HG02610 (cell line): ENCODE measurements at regions not wholly inside any gene's neighbourhood (a gene's known extent, or its start where the extent isn't known, plus 50 kb on each side); places are given as distances from the start of the nearest gene placed in this dataset.
"Not testable (repeated sequence)": the region's sequence is repeated elsewhere in the genome, so short reads cannot be mapped to it uniquely, and the experiment has no call there.

Experiments used
- ATAC-seq: cut with Tn5 transposase; IDR thresholded peaks from one replicate; pipeline ENCODE4 v1.9.1; 2021; ENCODE audit warnings: mild to moderate bottlenecking, moderate library complexity; ENCODE audit not compliant: unreplicated experiment

- ATAC-seq = no peak
These were observed 612.1 kb downstream of the VGLL3 start for GRCh38 chr3:86378829-86379228.

GRCh38 chr3:86335566-86335965, 655.4 kb downstream of the VGLL3 start:
- not testable (repeated sequence) for ATAC-seq

- no peak for ATAC-seq
These were observed 657.3 kb downstream of the VGLL3 start for GRCh38 chr3:86333636-86334035.

- ATAC-seq = no peak
These were observed 687.0 kb downstream of the VGLL3 start for GRCh38 chr3:86303935-86304334.

- ATAC-seq = no peak
These were observed 708.7 kb downstream of the VGLL3 start for GRCh38 chr3:86282106-86282787.

GRCh38 chr3:86269364-86270155, 721.4 kb downstream of the VGLL3 start:
- ATAC-seq = no peak

- ATAC-seq = peak; percentile 94
These were observed 732.9 kb downstream of the VGLL3 start for GRCh38 chr3:86257955-86258641.

GRCh38 chr3:86254480-86254879, 736.5 kb downstream of the VGLL3 start:
- no peak for ATAC-seq

- ATAC-seq = no peak
These were observed 739.2 kb downstream of the VGLL3 start for GRCh38 chr3:86251781-86252180.

- ATAC-seq = no peak
These were observed 741.1 kb downstream of the VGLL3 start for GRCh38 chr3:86249833-86250232.

GRCh38 chr3:86245360-86245759, 745.6 kb downstream of the VGLL3 start:
- ATAC-seq = no peak

GRCh38 chr3:86244905-86245304, 746.0 kb downstream of the VGLL3 start:
- no peak for ATAC-seq

- ATAC-seq = no peak
These were observed 751.0 kb downstream of the VGLL3 start for GRCh38 chr3:86239946-86240345.

- ATAC-seq = no peak
These were observed 756.3 kb downstream of the VGLL3 start for GRCh38 chr3:86234506-86235254.

- no peak for ATAC-seq
These were observed 760.2 kb downstream of the VGLL3 start for GRCh38 chr3:86230762-86231161.

GRCh38 chr3:86229775-86230094, 761.2 kb downstream of the VGLL3 start:
- ATAC-seq = no peak

- no peak for ATAC-seq
These were observed 761.7 kb downstream of the VGLL3 start for GRCh38 chr3:86229086-86229774.

GRCh38 chr3:86228101-86228500, 762.8 kb downstream of the VGLL3 start:
- no peak for ATAC-seq

GRCh38 chr3:86225461-86225860, 765.5 kb downstream of the VGLL3 start:
- no peak for ATAC-seq

GRCh38 chr3:86221601-86222000, 769.3 kb downstream of the VGLL3 start:
- ATAC-seq = no peak

GRCh38 chr3:86208772-86209171, 782.2 kb downstream of the VGLL3 start:
- no peak for ATAC-seq
